ENCODE measurements at regions not wholly inside any gene's neighbourhood (a gene's known extent, or its start where the extent isn't known, plus 50 kb on each side); places are given as distances from the start of the nearest gene placed in this dataset.
"Not testable (repeated sequence)": the region's sequence is repeated elsewhere in the genome, so short reads cannot be mapped to it uniquely, and the experiment has no call there.

GRCh38 chr20:4465855-4466545 is 216.9 kb upstream of the ADRA1D start:
- POLR2A ChIA-PET: no interaction called here
- ATAC-seq (peak in 1 of 2 experiments; percentile 36; a peak in 2 of 6 replicates), FAIRE-seq (no peak), DNase-seq (ENCODE audit: low read depth in 1 of 2, low spot score in 1 of 2) (no peak)
- 43% methylated on average over 4 of the region's 4 CpGs for WGBS (ENCODE audit: missing lambda C conversion rate)
- Histone ChIP-seq H3K27ac (no peak overlapping the region), H3K4me1 (no peaks in the 10 kb centered on the region), H3K4me3 (no peak overlapping the region), H3K4me2 (no peak overlapping the region), H3K9me3 (no peaks in the 10 kb centered on the region)
- TF ChIP-seq RNF2 (IDR thresholded peaks at IDR 0.05; ENCODE audit: borderline replicate concordance, low read depth): no peak
- no peak for TF ChIP-seq ZNF302 (CRISPR knock-in tag; IDR thresholded peaks at IDR 0.05)
- TF ChIP-seq USF2 (IDR thresholded peaks at IDR 0.05): no peak
- no peak for TF ChIP-seq CHD4 (IDR thresholded peaks at IDR 0.05; ENCODE audit: borderline replicate concordance)
- no peak for TF ChIP-seq CEBPB (IDR thresholded peaks at IDR 0.05)
- TF ChIP-seq POLR2A (IDR thresholded peaks at IDR 0.05; ENCODE audit: low read length): no peak
- no peak for TF ChIP-seq RCOR1 (IDR thresholded peaks at IDR 0.05; ENCODE audit: low read depth, low read length)
- no peak for TF ChIP-seq BHLHE40 (IDR thresholded peaks at IDR 0.05; ENCODE audit: low read depth, low read length)
- no peak for TF ChIP-seq FOXS1 (CRISPR knock-in tag; IDR thresholded peaks at IDR 0.05)
- TF ChIP-seq ZC3H11A (IDR thresholded peaks at IDR 0.05): no peak
- TF ChIP-seq CBX8 (IDR thresholded peaks at IDR 0.05): no peak
- no peak for TF ChIP-seq NR3C1 (IDR thresholded peaks at IDR 0.05)
- TF ChIP-seq NFE2L2 (conservative IDR thresholded peaks at IDR 0.05; ENCODE audit: low read length): no peak
- no peak for TF ChIP-seq EHF (CRISPR knock-in tag; IDR thresholded peaks at IDR 0.05)
- CTCF ChIA-PET: no interaction called here

GRCh38 chr20:4465212-4465611 is 216.1 kb upstream of the ADRA1D start:
- DNase-seq (ENCODE audit: low read depth in 1 of 2, low spot score in 1 of 2) (no peak), FAIRE-seq (no peak), ATAC-seq (no peak)
- no peak overlapping the region for H3K4me3 ChIP-seq
- no peaks in the 10 kb centered on the region for H3K9me3 ChIP-seq
- whole genome bisulfite sequencing (ENCODE audit: missing lambda C conversion rate): 58% methylated on average over 1 of the region's 1 CpG
- no peak overlapping the region for H3K27ac ChIP-seq
- TF ChIP-seq EHMT2 (IDR thresholded peaks at IDR 0.05; ENCODE audit: low read depth) (peak; percentile 37; the same call in 1 of the 2 replicates), RAD21 (conservative IDR thresholded peaks at IDR 0.05 in 1 of 2, IDR thresholded peaks at IDR 0.05 in 1 of 2) (no peak)
- H3K4me1 ChIP-seq: no peaks in the 10 kb centered on the region
- ChIA-PET CTCF (interaction anchor here (0.7 kb wide), 1 partner anchor 96 kb away, joined by 3 read pairs; no protein-coding TSS in a partner anchor), POLR2A (no interaction called here)
- no peak overlapping the region for H3K4me2 ChIP-seq

GRCh38 chr20:4462801-4463200 is 213.7 kb upstream of the ADRA1D start:
- H3K4me3 ChIP-seq; POLR2A ChIA-PET; H3K9me3 ChIP-seq; DNase-seq (ENCODE audit: low read depth in 1 of 2, low spot score in 1 of 2); FAIRE-seq; H3K4me2 ChIP-seq; H3K4me1 ChIP-seq; CTCF ChIA-PET; H3K27ac ChIP-seq; ATAC-seq: not testable (repeated sequence)
- WGBS (ENCODE audit: missing lambda C conversion rate): 94% methylated on average over 1 of the region's 1 CpG

- no peak overlapping the region for H3K4me2 ChIP-seq
- peaks cover 8% of the 10 kb centered on the region for H3K4me1 ChIP-seq
- H3K4me3 ChIP-seq: no peak overlapping the region
- ChIA-PET CTCF (no interaction called here), POLR2A (no interaction called here)
- no peaks in the 10 kb centered on the region for H3K9me3 ChIP-seq
- no peak for ATAC-seq
- DNase-seq (ENCODE audit: low read depth in 1 of 2, low spot score in 1 of 2): no peak
- no peak overlapping the region for H3K27ac ChIP-seq
- no peak for FAIRE-seq
- TF ChIP-seq RAD21 (conservative IDR thresholded peaks at IDR 0.05 in 1 of 2, IDR thresholded peaks at IDR 0.05 in 1 of 2) (no peak), MAFK (IDR thresholded peaks at IDR 0.05; ENCODE audit: partially characterized antibody) (no peak), RFX5 (IDR thresholded peaks at IDR 0.05) (no peak), ATOH8 (CRISPR knock-in tag; IDR thresholded peaks at IDR 0.05; ENCODE audit: low read depth) (no peak), E2F6 (IDR thresholded peaks at IDR 0.05; ENCODE audit: borderline replicate concordance, low read depth) (no peak), FOXS1 (CRISPR knock-in tag; IDR thresholded peaks at IDR 0.05) (no peak), EHMT2 (IDR thresholded peaks at IDR 0.05; ENCODE audit: low read depth) (no peak), MAZ (IDR thresholded peaks at IDR 0.05; ENCODE audit: borderline replicate concordance, low read depth, low read length) (no peak), HOXB5 (CRISPR knock-in tag; IDR thresholded peaks at IDR 0.05) (no peak), EHF (CRISPR knock-in tag; IDR thresholded peaks at IDR 0.05) (no peak), ZNF302 (CRISPR knock-in tag; IDR thresholded peaks at IDR 0.05) (no peak), RCOR1 (IDR thresholded peaks at IDR 0.05; ENCODE audit: low read depth, low read length) (no peak), MYC (IDR thresholded peaks at IDR 0.05; ENCODE audit: borderline replicate concordance, low read length) (no peak)
Observed at GRCh38 chr20:4459081-4459480, 210.0 kb upstream of the ADRA1D start.

Measured in A549 (cell line).